Fibroblast of skin of left quadriceps (primary cell): ENCODE measurements at regions not wholly inside any gene's neighbourhood (a gene's known extent, or its start where the extent isn't known, plus 50 kb on each side); places are given as distances from the start of the nearest gene placed in this dataset.

Experiments
- DNase-seq, 2 experiments: peaks; one replicate each; pipeline ENCODE4 v3.0.0-alpha.2; 2013; ENCODE audit warnings: low read depth in 2 of 2

DNA sequence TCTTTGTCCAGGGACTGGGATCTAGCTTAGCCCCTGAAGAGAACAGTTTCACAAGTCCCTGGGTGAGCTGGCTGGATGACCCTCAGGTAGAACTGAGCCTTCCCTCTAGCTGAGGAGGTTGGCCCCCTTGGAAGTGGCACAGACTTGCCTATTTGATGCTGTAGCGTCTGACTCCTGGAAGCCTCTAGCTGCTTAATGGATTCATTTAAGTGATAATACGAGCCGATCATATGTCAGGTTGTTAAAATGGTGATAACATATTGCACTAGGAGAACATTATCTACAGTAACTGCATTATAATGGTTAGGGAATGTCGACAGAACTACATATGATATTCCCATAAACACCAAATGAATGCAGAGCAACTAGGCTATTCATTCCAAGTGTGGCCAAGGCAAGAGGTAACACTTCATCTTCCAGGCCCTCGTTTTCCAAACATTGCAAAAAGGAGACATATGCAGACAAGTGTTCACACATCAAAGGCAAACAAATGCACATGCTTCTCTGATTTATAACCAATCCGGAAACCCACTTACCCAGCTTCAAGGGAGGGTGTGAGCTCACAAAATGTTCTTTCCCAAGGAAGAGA, 340.1 kb upstream of the PLXNA2 start:
- DNase-seq = no peak

DNA sequence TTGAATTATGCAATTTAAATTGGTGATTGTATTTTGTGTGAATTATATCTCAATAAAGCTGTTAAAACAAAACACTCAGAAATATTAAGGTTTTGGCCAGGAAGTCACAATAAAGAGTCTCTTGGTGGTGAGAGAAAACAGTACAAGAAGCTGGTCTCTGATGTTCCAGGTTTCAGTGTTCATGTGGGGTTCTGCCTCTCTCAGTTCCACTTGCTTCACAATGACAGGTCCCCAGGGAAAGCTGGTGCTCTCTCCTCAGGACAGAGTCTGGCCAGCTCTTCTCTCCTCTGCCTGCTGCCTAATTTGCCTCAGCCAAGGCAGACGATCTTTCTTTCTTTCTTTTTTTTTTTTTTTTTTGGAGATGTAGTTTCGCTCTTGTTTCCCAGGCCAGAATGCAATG, 342.9 kb upstream of the PLXNA2 start:
- no peak for DNase-seq

DNA sequence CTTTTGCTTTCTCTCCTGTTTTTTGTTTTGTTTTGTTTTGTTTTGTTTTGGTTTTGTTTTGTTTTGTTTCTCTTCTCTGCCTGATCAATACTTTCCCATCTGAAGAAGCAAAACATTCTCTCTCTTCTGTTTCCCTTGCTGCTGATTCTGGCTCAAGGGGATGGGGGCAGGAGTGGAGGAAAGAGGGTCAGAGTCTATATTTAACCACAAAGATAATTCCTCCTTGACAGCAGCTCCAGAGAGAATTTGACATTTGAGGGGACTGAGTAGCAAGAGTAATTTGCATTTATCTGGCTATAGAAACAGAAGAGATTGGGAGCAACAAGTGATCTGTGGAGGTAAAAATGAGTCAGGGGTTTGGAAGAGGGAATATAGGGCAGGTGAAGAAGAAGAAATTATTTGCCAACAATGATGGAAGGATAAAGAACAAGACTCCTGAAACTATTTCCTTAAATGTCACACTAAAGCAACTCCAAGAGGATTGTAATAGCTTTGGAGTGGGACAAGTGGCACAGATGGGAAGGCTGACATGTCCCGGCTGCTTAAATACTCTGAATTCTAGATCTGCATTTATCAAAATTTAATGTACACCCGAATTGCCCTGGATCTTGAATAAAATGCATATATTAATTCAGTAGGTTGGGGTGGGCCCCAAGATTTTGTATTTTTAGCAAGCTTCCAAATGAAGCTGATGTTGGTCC, 349.3 kb upstream of the PLXNA2 start:
- no peak for DNase-seq

DNA sequence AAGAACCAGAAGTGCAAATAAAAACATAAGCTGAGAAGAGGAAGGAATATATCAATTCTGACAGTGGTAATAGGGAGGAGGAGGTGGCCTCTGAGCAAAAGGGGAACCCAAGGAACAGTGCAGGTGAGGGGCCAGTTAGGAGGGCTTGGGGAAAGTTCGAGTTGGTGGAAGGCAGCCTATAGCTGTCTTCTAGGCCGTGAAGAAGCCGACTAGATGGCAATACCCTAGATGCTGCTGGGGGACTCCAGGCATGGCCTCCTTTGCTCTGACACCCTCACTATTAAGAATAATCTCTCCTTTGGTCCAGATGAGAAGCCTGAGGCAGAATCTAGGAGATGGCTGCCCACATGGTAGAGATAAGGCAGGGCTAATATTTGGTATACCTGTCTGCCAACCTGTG, 351.1 kb upstream of the PLXNA2 start:
- DNase-seq = no peak

DNA sequence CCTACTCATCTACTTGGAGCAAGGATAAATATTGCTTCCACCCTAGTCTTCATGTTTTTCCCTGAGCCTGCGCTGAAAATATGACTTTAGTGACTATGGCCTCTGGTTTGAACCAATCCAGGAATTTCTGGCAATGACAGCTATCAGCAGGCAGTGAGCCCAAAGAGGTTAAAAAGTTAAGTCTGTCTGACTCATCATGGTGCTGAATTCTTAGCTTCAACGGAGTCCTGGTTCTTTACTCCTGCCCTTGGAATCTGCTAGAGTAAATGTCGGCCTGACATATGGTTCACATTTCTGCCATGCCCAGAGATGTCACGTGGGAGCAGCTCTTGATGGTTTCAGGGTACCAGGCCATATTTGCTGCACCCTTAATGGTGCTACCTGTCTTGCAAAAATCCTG, 351.6 kb upstream of the PLXNA2 start:
- peak; percentile 74 to 75 for DNase-seq

DNA sequence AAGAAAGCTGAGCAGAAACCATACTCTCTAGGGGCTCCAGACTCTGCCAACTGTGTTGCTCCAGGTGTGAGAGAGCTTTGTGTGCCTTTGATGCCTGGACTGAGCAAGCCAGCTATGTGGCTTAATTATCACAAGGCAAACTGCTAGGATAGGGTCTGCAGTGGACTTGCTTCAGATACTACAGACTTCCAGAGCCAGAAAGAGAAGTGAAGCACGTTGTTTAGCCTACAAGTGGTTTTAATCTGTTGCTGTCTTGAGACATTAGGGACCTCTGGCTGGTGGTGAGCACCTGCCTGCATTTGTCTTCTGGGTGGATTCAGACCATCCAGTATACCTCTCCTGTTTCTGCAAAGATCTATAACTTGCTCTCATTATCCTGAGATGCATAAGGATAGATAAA, 353.4 kb upstream of the PLXNA2 start:
- DNase-seq = no peak

DNA sequence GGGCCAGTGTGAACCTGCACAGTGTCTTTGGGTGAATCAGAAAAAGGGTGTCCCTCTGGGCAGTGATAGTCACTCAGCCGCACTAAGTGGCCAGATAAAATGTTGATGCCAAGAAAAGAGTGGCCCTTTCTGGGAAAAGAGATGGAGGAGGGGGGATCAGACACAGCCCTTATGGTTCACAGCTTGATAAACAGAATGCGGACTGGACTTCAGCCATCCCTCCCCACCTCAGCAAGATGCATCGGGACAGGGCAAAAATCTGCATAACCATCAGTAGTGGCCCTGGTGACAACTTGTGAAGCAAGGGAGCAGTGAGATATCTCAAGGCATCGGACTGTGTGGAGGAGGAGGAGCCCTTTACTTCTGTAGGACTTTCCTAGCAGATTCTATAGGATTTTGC, 353.8 kb upstream of the PLXNA2 start:
- DNase-seq = no peak

DNA sequence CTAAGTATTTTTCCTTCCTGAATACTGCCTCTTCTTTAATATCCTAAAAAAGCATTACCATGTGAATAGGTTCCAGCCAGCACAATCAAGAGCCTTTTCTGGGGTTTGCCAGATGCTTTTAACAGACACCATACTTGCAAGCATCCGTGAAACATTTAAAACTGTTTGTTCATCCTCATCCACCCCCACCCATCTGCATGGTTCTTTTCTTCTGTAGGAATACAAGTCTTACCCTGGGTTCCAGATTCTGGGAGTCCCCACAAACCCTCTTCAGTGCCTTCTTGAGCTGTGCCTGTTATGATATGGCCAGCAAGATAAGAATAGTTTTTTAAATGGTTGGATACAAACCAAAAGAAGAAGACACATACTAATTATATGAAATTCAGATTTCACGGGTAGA, 354.9 kb upstream of the PLXNA2 start:
- DNase-seq = no peak

DNA sequence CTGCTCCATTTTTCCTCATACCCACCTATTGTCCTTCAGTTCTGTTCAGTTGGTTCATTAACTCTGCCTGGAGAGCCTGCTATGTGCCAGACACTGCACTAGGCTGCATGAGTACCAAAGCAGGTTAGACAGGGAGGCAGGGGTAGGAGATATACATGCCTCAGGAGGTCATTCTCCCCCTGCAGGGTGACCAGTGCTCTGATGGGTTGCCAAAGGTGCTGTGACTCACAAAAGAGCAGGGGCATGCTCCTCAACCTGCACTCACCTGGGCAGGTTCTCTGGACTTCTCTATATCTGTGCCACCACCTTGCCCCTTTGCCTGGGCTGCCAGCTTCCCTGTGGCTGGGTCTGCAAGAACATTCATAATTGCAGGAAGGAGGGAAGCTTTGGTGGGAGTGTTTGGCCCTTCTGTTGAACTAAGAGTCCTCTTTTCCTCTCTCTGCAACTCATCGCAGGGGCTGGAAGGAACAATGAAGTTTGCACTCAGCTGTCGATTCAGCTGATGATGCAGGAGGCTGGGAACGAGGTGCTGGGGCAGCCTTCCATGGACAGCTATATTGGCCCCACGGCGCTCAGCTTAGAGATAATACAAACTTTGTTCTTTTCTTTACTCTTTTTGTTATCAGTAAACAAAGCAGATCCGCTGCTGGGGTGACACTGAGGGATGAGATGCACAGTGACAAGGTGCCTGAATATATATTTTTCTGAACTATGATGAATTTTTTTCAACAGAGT, 356.4 kb upstream of the PLXNA2 start:
- DNase-seq = no peak

DNA sequence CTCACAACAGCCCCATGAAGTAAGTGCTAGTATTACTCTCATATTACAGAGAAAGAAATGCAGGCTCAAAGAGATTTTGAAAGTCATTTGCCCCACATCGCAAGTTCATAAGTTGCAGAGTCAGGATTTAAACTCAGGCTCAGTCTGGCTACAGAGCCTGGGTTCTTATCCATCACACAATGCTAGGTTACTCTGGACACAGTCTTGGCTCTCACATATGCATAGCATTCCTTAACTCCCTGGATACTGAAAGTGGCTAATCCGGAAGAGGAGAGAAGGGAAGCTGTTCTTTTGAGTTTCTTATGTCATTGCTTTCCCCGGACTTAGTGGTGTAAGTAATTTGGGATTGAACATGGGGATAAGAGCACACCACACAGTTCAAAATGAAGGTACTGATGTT, 357.4 kb upstream of the PLXNA2 start:
- DNase-seq = peak; percentile 7 to 13

DNA sequence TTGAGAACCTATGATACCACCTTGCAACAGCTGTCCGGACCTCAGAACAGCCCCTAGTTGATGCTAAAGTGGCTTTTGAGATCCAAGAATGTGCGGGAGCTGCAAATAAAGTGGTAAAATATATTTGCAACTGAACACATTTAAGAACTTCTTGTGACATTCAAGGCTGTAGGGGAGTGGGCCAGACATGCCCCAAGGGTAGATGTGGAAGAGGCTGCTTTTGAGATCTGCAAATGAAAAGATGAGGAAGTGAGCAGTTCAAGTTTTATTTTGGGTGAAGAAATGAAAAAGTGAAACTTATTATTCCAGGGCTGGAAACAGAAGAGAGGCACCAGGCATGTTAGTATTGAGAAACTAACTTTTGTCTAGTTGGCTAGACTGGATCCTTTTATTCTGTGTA, 359.5 kb upstream of the PLXNA2 start:
- DNase-seq = no peak

DNA sequence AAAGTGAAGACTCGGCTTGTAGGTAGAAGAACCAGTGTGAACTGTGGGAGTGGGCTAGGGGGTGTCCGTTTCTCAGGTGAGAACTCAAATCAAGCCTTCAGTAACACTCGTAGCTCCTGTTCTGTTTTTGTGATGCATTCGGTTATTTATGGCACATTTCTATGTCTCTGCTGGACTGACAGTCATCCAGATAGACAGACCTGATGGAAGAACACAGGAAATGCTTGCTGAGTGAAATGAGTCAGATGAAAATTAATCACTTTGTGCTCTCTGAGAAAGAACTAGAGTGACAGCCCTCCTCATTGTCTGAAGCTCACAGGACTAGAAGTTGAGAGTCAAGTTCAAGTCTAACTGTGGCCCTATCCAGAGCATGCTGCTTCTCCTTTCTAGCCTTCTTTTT, 360.1 kb upstream of the PLXNA2 start:
- peak; percentile 6 to 8 for DNase-seq

DNA sequence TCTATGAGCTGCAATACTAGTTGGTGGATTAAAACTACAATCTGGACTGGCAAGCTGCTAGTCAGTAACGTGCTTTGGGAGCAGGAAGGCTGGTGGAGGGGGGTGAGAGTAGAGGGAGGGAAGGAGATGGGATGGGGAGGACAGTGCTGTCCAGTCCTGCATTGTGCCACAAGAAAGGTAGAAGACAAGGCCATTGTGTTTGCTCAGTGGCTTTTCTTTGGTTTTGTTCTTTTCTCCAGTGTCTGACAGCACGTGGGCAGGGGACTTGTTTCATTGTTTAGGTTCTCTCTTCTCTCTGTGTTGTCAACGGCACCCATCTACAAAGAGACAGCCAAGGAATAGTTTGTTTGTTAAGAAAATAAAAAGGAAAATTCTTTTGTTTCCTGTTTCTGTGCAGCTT, 362.8 kb upstream of the PLXNA2 start:
- DNase-seq = no peak

DNA sequence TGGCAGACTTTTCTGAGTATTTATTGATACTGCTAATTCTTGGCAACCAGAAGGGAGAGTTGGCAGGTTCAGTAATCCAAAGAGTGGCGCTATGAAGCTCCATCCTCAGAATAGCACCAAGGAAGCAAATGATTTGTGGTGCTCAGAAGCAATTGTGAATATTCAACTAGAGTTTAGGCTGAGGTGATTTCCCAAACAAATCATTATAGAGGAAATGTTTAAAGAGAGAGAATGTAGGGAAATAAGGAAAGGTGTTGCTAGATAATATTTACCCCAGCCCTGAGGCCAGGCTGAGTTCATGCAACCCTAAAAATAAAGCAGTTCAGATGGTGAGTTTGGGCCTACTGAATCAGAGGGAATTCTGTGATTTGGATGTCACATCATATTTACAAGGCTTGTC, 363.4 kb upstream of the PLXNA2 start:
- DNase-seq = no peak

DNA sequence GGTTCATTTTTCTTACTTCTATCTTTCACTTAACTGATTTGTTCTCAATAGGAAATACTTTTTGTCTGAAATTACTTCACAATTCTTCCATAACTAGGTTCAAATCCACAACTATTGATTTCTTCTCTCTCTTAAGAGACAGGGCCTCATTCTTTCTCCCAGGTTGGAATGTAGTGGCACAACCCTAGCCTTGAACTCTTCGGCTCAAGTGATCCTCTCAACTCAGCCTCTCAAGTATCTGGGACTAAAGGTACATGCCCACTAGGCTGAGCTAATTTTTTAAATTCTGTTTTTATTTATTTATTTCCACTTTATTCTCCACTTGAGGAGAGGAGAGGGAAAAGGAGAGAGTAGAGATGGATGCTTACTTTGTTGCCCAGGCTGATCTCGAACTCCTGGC, 370.4 kb upstream of the PLXNA2 start:
- no peak for DNase-seq

DNA sequence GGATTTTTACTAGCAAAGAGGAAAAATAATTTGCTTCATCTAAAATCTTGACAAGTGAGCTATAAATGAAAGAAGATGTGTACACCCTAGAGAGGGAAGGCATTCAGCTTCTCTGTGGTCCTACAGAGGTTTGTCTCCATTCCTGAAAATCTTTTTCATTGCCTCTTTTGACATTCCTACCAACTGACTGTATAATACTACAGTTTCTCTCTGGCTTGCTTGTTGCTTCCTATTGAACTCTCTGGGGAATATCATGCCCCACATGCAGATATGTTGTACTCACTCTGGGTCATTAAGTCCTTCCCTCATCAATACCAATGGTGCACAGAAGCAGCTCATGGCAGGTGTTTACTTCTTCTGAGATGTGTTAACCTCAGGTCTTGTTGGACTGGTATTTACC, 371.2 kb upstream of the PLXNA2 start:
- DNase-seq = peak; percentile 45 to 46

DNA sequence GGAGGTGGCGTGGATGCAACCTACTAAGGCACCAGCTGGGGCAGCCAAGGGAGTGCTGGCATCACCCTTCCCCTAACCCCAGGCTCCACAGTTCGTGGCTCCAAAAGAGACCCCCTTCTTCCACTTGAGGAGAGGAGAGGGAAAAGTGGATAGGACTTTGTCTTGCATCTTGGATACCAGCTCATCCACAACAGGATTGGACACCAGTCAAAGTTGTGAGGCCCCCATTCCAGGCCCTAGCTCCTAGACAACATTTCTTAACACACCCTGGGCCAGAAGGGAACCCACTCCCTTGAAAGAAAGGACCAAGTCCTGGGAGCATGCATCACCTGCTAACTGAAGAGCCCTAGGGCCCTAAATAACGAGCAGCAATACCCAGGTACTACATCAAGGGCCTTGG, 372.6 kb upstream of the PLXNA2 start:
- no peak for DNase-seq

DNA sequence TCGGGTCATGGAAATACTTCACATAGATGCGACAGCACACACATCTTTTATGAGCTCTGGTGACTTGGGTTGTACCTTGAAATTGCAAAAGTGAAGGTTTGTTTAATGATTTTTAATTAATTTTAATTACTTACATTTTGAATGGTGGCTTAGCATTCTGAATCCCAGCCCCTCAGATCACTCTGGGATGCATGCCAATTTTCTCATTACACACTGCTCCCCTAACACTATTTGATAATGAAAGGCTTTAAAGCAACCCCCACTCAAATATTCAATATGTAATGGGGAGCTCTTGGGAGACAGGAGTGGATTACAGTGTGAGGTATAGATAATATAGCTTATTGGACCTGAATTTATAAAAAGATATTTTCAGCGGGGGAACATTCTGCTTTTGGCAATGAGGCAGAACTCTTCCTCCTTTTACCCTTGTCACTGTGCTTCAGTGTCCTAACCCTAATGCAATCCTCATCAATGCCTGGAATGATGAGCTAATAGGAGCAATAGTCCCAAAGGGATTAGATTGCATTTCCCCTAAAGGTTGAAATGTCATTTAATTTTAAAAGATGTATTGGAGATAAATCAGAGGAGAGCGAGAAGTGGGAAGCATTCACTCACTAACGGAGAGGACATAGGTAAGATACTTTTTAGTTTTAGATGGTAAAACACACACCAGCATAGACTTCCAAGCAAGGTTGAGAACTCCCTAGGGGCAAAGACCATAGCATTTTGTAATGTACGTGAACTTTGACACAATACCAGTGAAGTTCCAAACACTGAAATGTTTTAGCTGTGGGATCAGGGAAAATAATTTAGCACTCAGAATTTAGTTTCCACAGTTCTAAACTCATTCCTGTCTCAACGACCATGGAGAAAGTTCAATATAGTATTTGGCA, 384.1 kb upstream of the PLXNA2 start:
- no peak for DNase-seq

DNA sequence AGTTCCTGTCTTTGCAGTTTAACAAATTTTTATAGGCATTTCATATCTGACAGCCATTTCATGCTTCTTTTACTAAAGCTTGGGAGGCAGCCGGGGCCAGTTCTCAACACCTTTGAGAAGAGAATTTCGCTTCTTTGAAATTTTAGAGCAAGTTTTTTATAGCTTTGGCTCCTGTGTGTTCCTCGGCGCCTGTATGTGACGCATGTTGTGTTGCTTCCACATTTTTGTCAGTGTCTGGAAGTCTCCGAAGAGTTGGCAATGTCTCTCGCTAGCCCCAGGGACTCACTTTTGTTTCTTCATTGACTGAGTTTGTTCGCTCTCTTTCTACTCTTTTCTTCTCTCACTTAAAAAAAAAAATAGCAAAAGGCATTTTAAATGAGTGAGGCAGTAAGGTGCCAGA, 386.9 kb upstream of the PLXNA2 start:
- DNase-seq = no peak

DNA sequence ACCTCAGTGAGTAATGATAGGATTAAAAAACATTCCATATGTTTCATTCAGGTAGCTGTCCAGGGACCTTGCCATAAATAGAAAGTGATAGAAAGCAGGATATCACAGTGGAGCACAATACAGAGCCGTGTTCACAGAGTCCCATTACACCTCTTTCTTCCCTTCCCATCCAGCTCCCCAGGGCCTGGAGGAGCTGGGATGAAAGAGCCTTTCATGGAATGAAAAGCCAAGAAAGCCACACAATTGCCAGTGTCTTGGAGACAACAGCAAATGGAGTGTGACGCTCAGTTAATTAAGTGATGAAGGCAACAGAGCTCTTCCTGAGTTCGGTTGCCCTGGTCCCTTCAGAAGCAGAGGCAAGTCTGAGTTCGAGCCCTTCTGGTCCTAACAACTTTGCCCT, 387.3 kb upstream of the PLXNA2 start:
- no peak for DNase-seq

DNA sequence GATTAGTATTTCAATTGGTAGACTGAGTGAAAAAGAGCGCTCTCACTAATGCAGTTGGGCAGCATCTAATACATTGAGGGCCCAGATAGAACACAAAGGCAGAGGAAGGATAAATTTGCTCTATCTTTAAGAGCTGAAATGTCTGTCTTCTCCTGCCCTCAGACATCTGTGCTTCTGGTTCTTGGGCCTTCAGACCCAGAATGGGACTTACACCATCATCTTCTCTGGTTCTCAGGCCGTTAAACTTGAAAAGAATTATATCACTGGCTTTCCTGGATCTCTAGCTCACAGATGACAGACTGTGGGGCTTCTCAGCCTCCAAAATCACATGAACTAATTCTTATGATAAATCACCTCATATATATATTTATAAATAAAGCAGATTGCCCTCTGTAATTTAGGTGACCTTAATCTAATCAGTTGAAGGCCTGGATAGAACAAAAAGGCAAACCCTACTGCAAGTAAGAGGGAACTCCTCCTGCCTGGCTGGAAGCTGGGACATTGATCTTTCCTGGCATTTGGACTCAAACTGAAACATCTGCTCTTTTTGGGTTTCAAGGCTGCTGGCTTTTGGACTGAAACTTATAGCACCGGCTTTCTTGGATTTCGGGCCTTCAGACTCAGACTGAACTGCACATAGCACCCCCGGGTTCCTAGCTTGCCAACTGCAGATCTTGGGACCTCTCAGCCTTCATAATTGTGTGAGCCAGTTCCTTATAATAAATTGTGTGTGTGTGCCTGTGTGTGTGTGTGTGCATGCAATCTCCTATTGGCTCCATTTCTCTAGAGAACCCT, 390.4 kb upstream of the PLXNA2 start:
- DNase-seq = no peak

DNA sequence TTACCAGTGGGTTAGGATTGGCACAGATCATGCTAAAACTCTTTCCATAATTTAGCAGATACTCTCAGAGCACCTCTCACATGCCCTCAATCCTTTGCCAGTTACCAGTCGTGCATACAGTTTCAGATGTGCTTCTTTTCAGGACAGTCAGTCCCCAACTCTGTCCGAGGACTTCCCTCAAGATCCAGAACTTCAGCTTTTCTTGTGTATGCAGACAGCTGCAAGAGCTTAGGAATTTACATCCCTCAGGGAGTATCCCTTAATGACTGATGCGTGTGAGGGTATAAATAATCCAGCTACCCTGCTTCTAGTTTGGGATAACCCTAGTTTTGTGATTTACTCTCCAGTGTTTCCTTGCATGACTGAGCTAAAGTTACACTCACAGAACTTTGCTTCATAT, 393.0 kb upstream of the PLXNA2 start:
- no peak for DNase-seq
